HFF-Myc (cell line): ENCODE measurements at regions not wholly inside any gene's neighbourhood (a gene's known extent, or its start where the extent isn't known, plus 50 kb on each side); places are given as distances from the start of the nearest gene placed in this dataset.

ENCODE experiments used
- DNase-seq: peaks from one replicate; pipeline ENCODE4 v3.0.0-alpha.2; 2011; ENCODE audit warnings: low read depth; ENCODE audit errors: extremely low read depth
- H3K4me3 ChIP-seq: replicated peaks from 2 replicates; pipeline ENCODE4 v1.5.1; 2011; ENCODE audit warnings: low read depth, mild to moderate bottlenecking, control low read depth, low read length
- TF ChIP-seq, protein P1 (sequence below): IDR thresholded peaks from 2 replicates; pipeline ENCODE4 v1.5.1; 2012; ENCODE audit warnings: mild to moderate bottlenecking, low read depth, low read length, control low read depth; ENCODE audit errors: missing control alignments

DNA sequence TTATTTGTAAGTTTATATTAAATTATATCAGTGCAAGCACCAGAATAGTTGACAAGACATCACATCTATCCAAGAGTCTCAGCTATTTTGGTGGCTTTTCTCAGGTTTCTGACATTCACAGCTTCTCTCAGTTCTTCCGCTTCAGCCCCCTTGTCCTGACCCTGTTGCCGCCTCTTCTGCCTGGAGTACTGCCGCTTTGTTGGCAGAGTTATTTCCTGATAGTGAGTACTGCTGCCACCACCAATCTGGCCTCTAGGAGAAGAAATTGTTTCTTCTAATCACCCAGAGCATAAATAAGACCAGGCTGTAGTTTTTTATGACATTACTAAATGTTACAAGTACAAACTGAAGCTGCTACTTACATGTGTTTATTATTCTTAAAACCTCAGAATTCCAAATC lies 470.1 kb downstream of the NSUN3 start:
- DNase-seq, result no peak
- TF ChIP-seq, protein P1, sequence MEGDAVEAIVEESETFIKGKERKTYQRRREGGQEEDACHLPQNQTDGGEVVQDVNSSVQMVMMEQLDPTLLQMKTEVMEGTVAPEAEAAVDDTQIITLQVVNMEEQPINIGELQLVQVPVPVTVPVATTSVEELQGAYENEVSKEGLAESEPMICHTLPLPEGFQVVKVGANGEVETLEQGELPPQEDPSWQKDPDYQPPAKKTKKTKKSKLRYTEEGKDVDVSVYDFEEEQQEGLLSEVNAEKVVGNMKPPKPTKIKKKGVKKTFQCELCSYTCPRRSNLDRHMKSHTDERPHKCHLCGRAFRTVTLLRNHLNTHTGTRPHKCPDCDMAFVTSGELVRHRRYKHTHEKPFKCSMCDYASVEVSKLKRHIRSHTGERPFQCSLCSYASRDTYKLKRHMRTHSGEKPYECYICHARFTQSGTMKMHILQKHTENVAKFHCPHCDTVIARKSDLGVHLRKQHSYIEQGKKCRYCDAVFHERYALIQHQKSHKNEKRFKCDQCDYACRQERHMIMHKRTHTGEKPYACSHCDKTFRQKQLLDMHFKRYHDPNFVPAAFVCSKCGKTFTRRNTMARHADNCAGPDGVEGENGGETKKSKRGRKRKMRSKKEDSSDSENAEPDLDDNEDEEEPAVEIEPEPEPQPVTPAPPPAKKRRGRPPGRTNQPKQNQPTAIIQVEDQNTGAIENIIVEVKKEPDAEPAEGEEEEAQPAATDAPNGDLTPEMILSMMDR, result no peak
- no peak overlapping the region for H3K4me3 ChIP-seq

DNA sequence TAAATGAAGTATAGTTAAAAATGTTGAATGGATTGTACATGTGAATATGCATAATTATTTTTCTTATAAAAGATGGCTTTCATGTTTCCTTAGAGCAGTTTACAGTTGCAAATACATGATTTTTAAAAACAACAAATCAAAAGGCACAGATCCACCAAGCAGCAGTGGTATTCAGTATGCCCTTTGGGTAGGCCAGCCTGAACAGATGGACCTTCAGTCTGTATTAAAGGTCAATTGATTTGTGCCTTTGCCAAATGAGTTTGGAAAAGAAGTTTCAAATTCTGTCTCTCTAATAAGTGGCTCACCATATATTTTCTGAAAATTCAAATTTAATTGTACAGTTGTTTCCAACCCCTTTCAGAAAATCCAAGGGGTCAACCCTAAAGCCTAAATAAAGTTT lies 477.1 kb downstream of the NSUN3 start:
- TF ChIP-seq, protein P1, result no peak
- DNase-seq, result no peak
- no peak overlapping the region for H3K4me3 ChIP-seq

DNA sequence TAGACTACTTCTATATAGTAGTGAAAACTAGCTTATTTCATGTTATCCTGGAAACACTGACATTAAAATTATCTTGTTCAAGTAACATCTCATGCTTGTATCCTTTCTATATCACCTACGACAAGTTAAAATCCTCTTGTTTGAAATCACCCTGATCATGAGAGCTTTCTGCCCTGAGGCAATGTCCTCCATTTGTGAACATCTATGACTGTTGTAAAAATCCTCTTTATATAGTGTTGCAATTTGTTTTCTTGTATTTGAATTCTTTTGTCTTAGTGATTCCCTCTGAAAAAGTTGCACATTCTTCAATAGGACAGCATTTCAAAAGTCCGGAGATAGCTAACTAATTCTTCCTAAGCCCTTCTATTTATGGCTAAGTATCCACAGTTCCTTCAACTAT lies 480.3 kb downstream of the NSUN3 start:
- no peak overlapping the region for H3K4me3 ChIP-seq
- no peak for DNase-seq
- TF ChIP-seq, protein P1, result no peak

DNA sequence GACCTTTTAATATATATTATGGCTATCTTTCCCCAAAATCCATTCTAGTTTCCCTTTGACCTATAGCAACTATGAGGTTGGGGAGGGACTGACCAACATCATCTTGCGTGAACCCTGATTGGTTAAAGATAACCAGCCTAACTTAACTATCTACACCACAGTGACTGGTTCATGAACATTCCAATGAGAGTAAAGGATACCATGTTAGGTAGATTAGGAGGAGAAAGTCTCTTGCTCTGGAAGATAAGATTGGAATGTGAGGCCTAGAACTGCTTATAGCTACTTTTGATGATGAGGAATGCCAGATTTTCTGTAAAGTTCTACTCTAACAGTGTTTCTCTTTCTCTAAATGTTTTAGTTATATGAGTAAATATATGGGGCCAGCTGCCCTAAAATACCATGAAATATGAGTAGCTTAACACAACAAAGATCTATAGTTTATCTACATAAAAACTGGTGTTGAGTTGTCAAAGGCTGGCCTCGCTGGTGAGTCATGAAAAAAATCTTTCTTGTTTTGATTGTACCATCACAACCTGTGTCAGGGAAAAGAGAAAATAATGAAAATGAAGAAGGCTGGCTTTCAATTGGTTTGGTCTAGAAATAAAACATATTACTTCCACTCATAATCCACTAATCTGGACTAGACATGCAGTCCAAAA lies 481.4 kb downstream of the NSUN3 start:
- TF ChIP-seq, protein P1, result no peak
- no peak overlapping the region for H3K4me3 ChIP-seq
- no peak for DNase-seq

DNA sequence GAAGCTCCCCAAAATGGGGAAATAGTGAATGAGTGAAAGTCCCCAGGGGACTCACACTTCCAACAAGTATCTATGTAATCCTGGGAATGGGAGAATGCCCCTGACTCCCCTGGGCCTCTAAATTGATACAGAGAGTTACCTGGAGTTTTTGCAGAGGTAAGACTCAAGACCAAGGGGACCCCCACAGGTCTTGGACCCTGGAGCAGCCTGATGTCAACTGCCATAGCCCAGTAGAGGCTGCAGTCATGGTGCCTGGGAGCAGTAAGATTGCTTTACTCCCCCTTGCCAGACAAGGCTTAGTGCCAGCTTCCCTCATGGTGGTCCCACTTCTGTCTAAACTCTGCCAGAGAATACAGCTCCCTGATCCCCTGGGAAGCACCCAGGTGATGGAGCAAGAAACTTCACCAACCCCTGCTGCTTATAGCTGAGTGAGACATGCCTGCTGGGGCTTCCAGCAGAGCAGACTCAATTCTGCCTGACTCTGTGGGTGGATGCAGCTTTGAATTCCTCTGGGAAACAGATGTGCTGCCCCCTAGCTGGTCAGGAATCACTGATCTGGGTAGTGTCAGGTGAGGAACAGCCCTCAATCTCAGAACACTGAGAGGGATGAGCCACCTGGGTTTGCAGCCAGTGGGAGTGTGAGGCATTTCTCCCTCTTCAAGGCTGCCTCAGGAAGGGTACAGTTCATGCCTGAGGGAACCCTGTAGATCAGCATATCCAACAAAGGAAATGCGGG lies 485.9 kb downstream of the NSUN3 start:
- TF ChIP-seq, protein P1, result no peak
- no peak overlapping the region for H3K4me3 ChIP-seq
- no peak for DNase-seq

DNA sequence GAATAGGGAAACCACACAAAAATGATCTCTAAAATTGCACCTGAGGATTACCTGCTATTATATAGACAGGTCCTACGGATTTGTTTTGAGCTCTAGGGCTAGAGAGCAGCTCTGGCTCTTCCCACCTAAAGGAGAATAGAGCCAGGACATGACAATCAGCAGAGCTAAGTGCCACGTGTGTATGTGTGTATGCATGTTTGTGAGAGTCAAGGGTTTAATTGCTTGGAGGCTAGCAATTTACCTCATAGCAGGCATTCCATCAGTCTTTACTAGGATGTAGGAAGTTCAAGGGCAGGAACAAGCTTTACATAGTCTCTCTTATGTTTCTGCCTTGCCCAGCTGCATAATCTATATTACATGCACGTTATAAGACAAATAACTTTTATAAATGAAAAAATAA lies 498.2 kb downstream of the NSUN3 start:
- DNase-seq, result no peak
- TF ChIP-seq, protein P1, result no peak
- no peak overlapping the region for H3K4me3 ChIP-seq
